Esophagus squamous epithelium (tissue), 5 donors: ENCODE measurements at regions not wholly inside any gene's neighbourhood (a gene's known extent, or its start where the extent isn't known, plus 50 kb on each side); places are given as distances from the start of the nearest gene placed in this dataset.

ENCODE experiments used
- DNase-seq: peaks from one replicate; lab custom pipeline; 2025; lab: John Stamatoyannopoulos, UW
- H3K27ac ChIP-seq, 4 donors: fragments of 200-600 bp; sonication (generic); one replicate each; pipeline ENCODE4 v1.5.1; 2016 to 2019; ENCODE audit warnings: mild to moderate bottlenecking in 1 of 4
- H3K27me3 ChIP-seq, 4 donors: fragments of 200-600 bp; sonication (generic); 1 replicate in 3 of 4; 2 replicates in 1 of 4; pipeline versions ENCODE4 v1.5.1 to v1.6.0; 2017 to 2021; ENCODE audit warnings: antibody characterized with exemption in 1 of 4
- H3K36me3 ChIP-seq, 3 donors: fragments of 200-600 bp; sonication (generic); one replicate each; pipeline ENCODE4 v1.5.1; 2016 to 2019
- H3K4me1 ChIP-seq, 3 donors: fragments of 200-600 bp; sonication (generic); one replicate each; pipeline ENCODE4 v1.5.1; 2017 to 2019
- H3K4me3 ChIP-seq, 4 donors: fragments of 200-600 bp; sonication (generic); 1 replicate in 3 of 4; 2 replicates in 1 of 4; pipeline ENCODE4 v1.5.1; 2016 to 2019; ENCODE audit warnings: mild to moderate bottlenecking in 2 of 4, moderate library complexity in 1 of 4
- H3K9me3 ChIP-seq, 3 donors: fragments of 200-600 bp; sonication (generic); one replicate each; pipeline ENCODE4 v1.5.1; 2016 to 2019
- CTCF ChIP-seq, 6 experiments: fragments of 450-650 bp in 4 of 6; fragments of 200-600 bp in 2 of 6; sonication (generic) in 2 of 6; IDR thresholded peaks; one replicate each; pipeline ENCODE4 v1.5.1; 2016 to 2019; ENCODE audit warnings: antibody characterized with exemption in 6 of 6, mild to moderate bottlenecking in 4 of 6, moderate library complexity in 4 of 6
- POLR2A ChIP-seq, 4 donors: fragments of 450-650 bp; IDR thresholded peaks; one replicate each; pipeline ENCODE4 v1.6.1; 2017; ENCODE audit warnings: antibody characterized with exemption in 4 of 4, mild to moderate bottlenecking in 4 of 4, moderate library complexity in 3 of 4
- WGBS, 2 donors: methylation state at CpG; one replicate each; pipeline ENCODE4 v1.1.5; 2018; 5-methylcytosine and 5-hydroxymethylcytosine counted together
- intact Hi-C: fragments of 100-400 bp; cut with DNase I; formaldehyde crosslinking; loops from one replicate; pipeline ENCODE4 v1.15.0; 2022
- donor health status: DM: yes; HTN: yes; CAD: no.

- intact Hi-C loops, result no loop called here
- Histone ChIP-seq H3K27me3 (no peaks in the 10 kb centered on the region), H3K9me3 (no peaks in the 10 kb centered on the region), H3K4me3 (no peak overlapping the region), H3K36me3 (no peaks in the 10 kb centered on the region), H3K27ac (no peak overlapping the region), H3K4me1 (peaks cover 0 to 37% (median 4%) of the 10 kb centered on the region in 3 donors)
- no peak for DNase-seq
- TF ChIP-seq CTCF (IDR thresholded peaks at IDR 0.05) (no peak), POLR2A (IDR thresholded peaks at IDR 0.05) (no peak)
- 89 to 93% methylated on average over 2 of the region's 2 CpGs for WGBS, 2 donors
These were observed 68.0 kb upstream of the NCKAP5 start for GRCh38 chr2:133636287-133636686.

- Histone ChIP-seq H3K4me3 (peak overlapping the region in 1 of 4 donors; percentile 46), H3K27ac (peak overlapping the region in 3 of 4 donors; percentile 70 to 72 (median 71)), H3K9me3 (no peaks in the 10 kb centered on the region), H3K36me3 (no peaks in the 10 kb centered on the region), H3K27me3 (no peaks in the 10 kb centered on the region), H3K4me1 (peaks cover 7 to 48% (median 9%) of the 10 kb centered on the region in 3 donors)
- no peak for DNase-seq
- TF ChIP-seq CTCF (IDR thresholded peaks at IDR 0.05) (no peak), POLR2A (IDR thresholded peaks at IDR 0.05) (no peak)
- intact Hi-C loops, result no loop called here
These were observed 71.8 kb upstream of the NCKAP5 start for GRCh38 chr2:133640103-133640502.

GRCh38 chr2:133641497-133641896, 73.2 kb upstream of the NCKAP5 start:
- Histone ChIP-seq H3K9me3 (no peaks in the 10 kb centered on the region), H3K27me3 (no peaks in the 10 kb centered on the region), H3K4me3 (peak overlapping the region; percentile 8 to 46 (median 23)), H3K4me1 (peaks cover 7 to 44% (median 9%) of the 10 kb centered on the region in 3 donors), H3K27ac (peak overlapping the region in 3 of 4 donors; percentile 70 to 75 (median 71)), H3K36me3 (no peaks in the 10 kb centered on the region)
- TF ChIP-seq POLR2A (IDR thresholded peaks at IDR 0.05) (peak in 1 of 4 donors; percentile 20), CTCF (IDR thresholded peaks at IDR 0.05) (peak in 5 of 6 experiments; percentile 15 to 70 (median 49))
- intact Hi-C loops, result no loop called here
- DNase-seq, result no peak
- WGBS, 2 donors, result 13% methylated on average over 1 of the region's 1 CpG; no CpG with 5 or more reads in 1 of the 2 donors

GRCh38 chr2:133641942-133642725, 73.9 kb upstream of the NCKAP5 start:
- no peak for DNase-seq

More at GRCh38 chr2:133641942-133642725, 73.9 kb upstream of the NCKAP5 start:
- H3K9me3 ChIP-seq, result no peaks in the 10 kb centered on the region
- 46 to 51% methylated on average over 5 of the region's 5 CpGs for WGBS, 2 donors
- H3K4me1 ChIP-seq, result peaks cover 7 to 44% (median 9%) of the 10 kb centered on the region in 3 donors
- H3K27me3 ChIP-seq, result no peaks in the 10 kb centered on the region
- no peaks in the 10 kb centered on the region for H3K36me3 ChIP-seq
- intact Hi-C loops, result no loop called here
- TF ChIP-seq POLR2A (IDR thresholded peaks at IDR 0.05), result no peak
- TF ChIP-seq CTCF (IDR thresholded peaks at IDR 0.05), result peak in 1 of 6 experiments; percentile 1
- no peak overlapping the region for H3K4me3 ChIP-seq
- H3K27ac ChIP-seq, result peak overlapping the region in 3 of 4 donors; percentile 25 to 75 (median 63)
